Mucosa of descending colon (tissue), 3 donors: ENCODE measurements at regions not wholly inside any gene's neighbourhood (a gene's known extent, or its start where the extent isn't known, plus 50 kb on each side); places are given as distances from the start of the nearest gene placed in this dataset.

Experiments used
- ATAC-seq: fragments of 200-7000 bp; cut with Tn5 transposase; one replicate; pipeline ENCODE4 v1.9.1; 2020; ENCODE audit warnings: mild to moderate bottlenecking, moderate library complexity
- DNase-seq, 3 donors: peaks; one replicate each; pipeline ENCODE4 v3.0.0-alpha.2; 2020
- H3K36me3 ChIP-seq: fragments of 200-600 bp; one replicate; pipeline ENCODE4 v1.8.0; 2021; ENCODE audit warnings: low read depth, mild to moderate bottlenecking
- H3K4me1 ChIP-seq: fragments of 200-600 bp; one replicate; pipeline ENCODE4 v1.8.0; 2021; ENCODE audit warnings: low read depth, mild to moderate bottlenecking
- H3K4me3 ChIP-seq: fragments of 200-600 bp; one replicate; pipeline ENCODE4 v1.8.0; 2021; ENCODE audit warnings: mild to moderate bottlenecking
- H3K9me3 ChIP-seq: fragments of 200-600 bp; one replicate; pipeline ENCODE4 v1.8.0; 2021; ENCODE audit warnings: mild to moderate bottlenecking
- CTCF ChIP-seq: fragments of 200-600 bp; IDR thresholded peaks from one replicate; pipeline ENCODE4 v1.8.0; 2022; ENCODE audit warnings: antibody characterized with exemption, mild to moderate bottlenecking
- intact Hi-C, 2 donors: fragments of 100-400 bp; cut with DNase I in 1 of 2; cut with micrococcal nuclease in 1 of 2; formaldehyde crosslinking; loops; one replicate each; pipeline versions ENCODE4 v1.11.0 to v1.11.1; 2022; cut with DNase I, micrococcal nuclease
- donor health status: DM: no; HTN: no; CAD: no; lungs with moderate emphysema.
- donor health status: DM: no; HTN: no; CAD: no.
- donor health status: DM: no; HTN: yes; CAD: no.

- no peak for ATAC-seq
- no peak overlapping the region for H3K4me3 ChIP-seq
- no peak for DNase-seq
- H3K9me3 ChIP-seq = peaks cover 6% of the 10 kb centered on the region
- TF ChIP-seq CTCF = no peak
- intact Hi-C loops = no loop called here
- H3K4me1 ChIP-seq = no peaks in the 10 kb centered on the region
- H3K36me3 ChIP-seq = no peaks in the 10 kb centered on the region
These were observed 1256.2 kb upstream of the CRIM1 start for GRCh38 chr2:35099342-35099741.

- no peak overlapping the region for H3K4me3 ChIP-seq
- DNase-seq = no peak
- no peak for TF ChIP-seq CTCF
- no peak for ATAC-seq
- intact Hi-C loops = no loop called here
- H3K4me1 ChIP-seq = no peaks in the 10 kb centered on the region
- H3K36me3 ChIP-seq = no peaks in the 10 kb centered on the region
- peaks cover 3% of the 10 kb centered on the region for H3K9me3 ChIP-seq
These were observed 1273.5 kb upstream of the CRIM1 start for GRCh38 chr2:35082072-35082471.

DNA sequence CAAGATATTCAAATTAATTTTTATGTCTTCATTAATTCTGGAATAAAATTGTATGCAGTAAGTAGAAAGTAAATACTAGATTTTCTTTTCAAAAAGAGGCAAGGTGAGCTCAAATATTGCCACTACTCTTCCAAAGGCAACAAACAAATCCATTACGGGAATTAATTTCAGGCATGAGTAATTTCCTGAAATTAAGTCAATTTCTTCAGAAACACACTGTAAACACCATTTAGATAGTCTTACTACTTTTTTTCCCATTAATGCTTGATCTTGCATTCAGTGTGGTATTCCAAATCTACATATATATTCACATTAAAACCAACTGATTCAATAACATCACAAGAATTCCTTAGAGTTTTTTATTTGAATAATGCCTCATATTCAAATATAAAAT, 1274.0 kb upstream of the CRIM1 start:
- Histone ChIP-seq H3K36me3 (no peaks in the 10 kb centered on the region), H3K9me3 (peaks cover 3% of the 10 kb centered on the region), H3K4me1 (no peaks in the 10 kb centered on the region), H3K4me3 (no peak overlapping the region)
- DNase-seq = no peak
- intact Hi-C loops = no loop called here
- no peak for TF ChIP-seq CTCF
- no peak for ATAC-seq

GRCh38 chr2:35081001-35081621, 1274.5 kb upstream of the CRIM1 start:
- ATAC-seq (no peak), DNase-seq (no peak)
- Histone ChIP-seq H3K4me3 (no peak overlapping the region), H3K36me3 (no peaks in the 10 kb centered on the region), H3K9me3 (peaks cover 3% of the 10 kb centered on the region), H3K4me1 (no peaks in the 10 kb centered on the region)
- intact Hi-C loops = no loop called here
- no peak for TF ChIP-seq CTCF

GRCh38 chr2:35080231-35080910, 1275.2 kb upstream of the CRIM1 start:
- intact Hi-C loops = no loop called here
- DNase-seq = no peak
- no peak for TF ChIP-seq CTCF

More at GRCh38 chr2:35080231-35080910, 1275.2 kb upstream of the CRIM1 start:
- Histone ChIP-seq H3K36me3 (no peaks in the 10 kb centered on the region), H3K4me1 (no peaks in the 10 kb centered on the region), H3K4me3 (no peak overlapping the region), H3K9me3 (peaks cover 3% of the 10 kb centered on the region)
- no peak for ATAC-seq
